ENCODE measurements at regions not wholly inside any gene's neighbourhood (a gene's known extent, or its start where the extent isn't known, plus 50 kb on each side); places are given as distances from the start of the nearest gene placed in this dataset.

DNA sequence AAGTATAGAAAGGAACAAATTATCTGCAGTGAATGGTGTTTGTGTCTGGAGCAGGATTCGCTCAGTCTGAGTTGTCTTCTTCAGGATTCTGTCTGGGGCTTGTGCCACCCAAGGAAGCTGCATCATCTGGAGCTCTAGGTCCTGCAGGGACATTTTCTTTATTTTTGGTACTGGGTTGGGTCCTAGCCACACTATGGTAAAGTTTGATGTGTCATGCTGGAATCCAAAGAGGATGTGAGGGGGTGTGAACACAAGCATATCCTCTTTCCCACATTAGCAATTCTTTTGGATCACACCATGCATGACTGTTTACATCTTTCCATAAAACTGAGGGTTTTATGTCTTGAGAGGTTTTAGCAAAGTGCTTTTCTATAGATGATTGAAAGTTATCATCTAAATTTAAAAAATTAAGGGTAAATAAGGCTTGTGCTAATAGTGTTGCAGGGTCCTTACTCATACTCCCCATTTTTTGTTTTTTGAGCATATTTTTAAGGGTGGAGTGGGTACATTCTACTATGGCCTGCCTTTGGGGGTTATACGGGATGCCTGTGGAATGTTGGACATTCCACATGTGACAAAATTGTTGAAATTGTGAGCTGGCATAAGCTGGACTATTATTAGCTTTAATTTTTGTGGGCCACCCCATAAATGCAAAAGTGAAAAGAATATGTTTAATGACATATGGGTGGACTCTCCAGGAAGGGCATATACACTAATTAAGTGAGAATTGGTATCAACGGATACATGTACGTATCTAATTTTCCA is 152.0 kb upstream of the HMCN1 start:
- DNase-seq (ENCODE audit: extremely low read depth in 1 of 2, low read depth in 1 of 2) = no peak

DNA sequence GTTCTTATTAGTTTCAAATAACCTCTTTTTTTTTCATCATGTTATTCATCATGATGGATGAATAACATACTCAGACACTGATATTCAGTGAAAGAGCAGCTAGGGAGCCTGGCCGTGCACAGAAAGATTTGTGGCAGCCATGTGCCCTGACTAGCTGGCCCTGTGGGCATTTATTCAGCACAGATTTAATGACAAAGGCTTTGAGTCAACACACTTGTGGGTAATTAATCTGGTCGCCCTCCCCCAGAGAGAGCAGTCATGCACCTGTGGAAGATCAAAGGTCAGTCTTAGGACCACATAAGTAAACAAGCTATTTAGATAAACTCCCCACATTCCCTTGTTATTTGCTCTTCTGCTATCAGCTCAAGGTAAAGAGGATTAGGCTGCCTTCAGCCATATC is 153.2 kb upstream of the HMCN1 start:
- no peak for DNase-seq (ENCODE audit: extremely low read depth in 1 of 2, low read depth in 1 of 2)

DNA sequence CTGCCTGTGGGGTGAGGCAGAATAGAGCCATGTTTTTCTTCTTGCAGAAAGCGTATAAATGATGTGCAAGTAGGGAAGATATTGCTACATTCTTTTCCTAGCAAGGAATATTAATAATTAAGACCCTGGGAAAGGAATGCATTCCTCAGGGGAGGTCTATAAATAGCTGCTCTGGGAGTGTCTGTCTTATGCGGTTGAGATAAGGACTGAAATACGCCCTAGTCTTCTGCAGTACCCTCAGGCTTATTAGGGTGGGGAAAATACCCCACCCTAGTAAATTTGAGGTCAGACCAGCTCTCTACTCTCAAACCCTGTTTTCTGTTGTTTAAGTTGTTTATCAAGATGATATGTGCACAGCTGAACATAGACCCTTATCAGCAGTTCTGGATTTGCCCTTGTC is 155.9 kb upstream of the HMCN1 start:
- no peak for DNase-seq (ENCODE audit: extremely low read depth in 1 of 2, low read depth in 1 of 2)

DNA sequence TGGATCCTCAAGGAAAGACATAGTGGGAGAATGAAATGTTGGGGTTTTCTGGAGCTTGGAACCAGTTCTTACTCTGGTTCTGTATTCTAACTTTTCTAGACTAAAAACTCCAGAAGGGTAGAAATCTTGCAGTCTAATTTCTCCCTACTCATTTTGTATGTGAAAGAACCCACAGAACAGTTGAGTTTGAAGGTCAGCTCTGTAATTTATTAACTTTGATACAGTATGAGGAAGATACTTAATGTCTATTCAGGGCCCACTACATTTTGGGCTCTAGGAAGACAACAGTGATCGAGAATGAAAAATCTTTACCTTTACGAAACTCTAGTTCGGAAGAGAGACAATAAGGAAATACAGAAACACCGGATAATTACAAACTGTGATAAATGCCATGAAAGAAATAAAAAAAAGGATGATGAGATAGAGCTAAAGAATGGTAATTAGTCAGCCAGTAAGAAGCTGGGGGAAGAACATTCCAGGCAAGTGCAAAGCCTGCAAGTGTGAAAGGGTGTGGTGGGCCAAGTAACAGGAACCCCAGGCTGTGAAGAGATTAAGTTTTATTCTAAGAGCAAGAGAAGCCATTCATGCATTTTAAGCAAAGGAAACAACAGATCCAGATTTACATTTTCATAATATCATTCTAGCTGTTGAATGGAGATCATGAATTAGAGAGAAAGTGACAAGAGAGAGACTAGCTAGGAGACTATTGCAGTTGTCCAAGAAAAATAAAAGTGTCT is 159.9 kb upstream of the HMCN1 start:
- no peak for DNase-seq (ENCODE audit: extremely low read depth in 1 of 2, low read depth in 1 of 2)

DNA sequence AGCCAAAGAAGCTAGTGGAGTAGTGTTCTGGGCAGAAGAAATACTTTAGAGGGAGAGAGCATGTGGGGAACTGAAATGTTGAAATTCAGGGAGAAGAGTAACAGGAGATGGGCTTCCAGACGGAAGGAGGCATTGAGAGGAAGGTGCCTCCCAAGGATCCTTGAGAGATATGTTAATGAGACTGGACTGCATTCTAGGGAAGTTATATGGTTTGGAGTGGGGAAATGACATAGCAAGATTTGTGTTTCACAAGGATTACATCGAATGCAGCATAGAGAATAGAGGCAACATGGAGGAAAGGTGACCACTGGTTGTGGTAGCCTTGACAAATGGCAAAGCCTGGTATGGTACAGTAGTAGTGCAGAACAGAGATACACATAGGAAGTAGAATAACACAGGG is 160.5 kb upstream of the HMCN1 start:
- DNase-seq (ENCODE audit: extremely low read depth in 1 of 2, low read depth in 1 of 2) = no peak

DNA sequence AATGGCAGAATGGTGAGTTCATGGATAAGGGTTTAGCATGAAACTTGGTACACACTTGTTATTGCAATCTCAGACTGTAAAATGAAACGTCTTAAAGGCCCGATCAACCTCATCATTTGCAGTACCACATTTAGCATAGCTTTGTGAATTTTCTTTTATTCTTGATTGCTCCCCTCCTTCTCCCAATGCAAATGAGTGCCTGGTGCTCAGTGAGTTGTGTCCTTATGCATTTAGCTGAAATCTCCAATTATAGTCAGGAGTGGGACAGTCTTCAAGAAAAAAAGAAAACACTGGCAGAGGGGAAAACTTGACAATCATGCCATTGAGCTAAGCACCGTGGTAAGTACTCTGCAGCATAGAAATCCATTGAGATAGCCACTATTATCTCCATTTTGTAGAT is 161.0 kb upstream of the HMCN1 start:
- DNase-seq (ENCODE audit: extremely low read depth in 1 of 2, low read depth in 1 of 2) = no peak

DNA sequence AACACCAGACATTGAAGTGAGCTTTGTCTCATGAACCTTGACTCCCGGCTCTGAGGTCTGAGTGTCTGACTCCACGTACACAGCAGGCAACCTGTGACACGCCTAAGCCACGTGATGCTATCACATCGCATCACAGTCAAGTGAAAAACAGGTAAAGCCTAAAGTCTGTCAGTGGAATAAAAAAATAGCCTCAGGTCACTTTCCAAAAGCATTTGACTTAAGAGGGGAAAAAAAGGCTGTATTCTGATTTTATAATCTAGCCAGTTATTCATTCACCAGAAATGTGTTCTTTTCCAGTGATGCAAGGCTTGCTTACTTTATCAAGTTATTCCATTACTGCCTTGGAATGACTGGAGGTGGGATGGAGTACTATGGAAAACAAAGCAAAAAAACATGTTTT is 163.2 kb upstream of the HMCN1 start:
- DNase-seq (ENCODE audit: extremely low read depth in 1 of 2, low read depth in 1 of 2) = no peak

DNA sequence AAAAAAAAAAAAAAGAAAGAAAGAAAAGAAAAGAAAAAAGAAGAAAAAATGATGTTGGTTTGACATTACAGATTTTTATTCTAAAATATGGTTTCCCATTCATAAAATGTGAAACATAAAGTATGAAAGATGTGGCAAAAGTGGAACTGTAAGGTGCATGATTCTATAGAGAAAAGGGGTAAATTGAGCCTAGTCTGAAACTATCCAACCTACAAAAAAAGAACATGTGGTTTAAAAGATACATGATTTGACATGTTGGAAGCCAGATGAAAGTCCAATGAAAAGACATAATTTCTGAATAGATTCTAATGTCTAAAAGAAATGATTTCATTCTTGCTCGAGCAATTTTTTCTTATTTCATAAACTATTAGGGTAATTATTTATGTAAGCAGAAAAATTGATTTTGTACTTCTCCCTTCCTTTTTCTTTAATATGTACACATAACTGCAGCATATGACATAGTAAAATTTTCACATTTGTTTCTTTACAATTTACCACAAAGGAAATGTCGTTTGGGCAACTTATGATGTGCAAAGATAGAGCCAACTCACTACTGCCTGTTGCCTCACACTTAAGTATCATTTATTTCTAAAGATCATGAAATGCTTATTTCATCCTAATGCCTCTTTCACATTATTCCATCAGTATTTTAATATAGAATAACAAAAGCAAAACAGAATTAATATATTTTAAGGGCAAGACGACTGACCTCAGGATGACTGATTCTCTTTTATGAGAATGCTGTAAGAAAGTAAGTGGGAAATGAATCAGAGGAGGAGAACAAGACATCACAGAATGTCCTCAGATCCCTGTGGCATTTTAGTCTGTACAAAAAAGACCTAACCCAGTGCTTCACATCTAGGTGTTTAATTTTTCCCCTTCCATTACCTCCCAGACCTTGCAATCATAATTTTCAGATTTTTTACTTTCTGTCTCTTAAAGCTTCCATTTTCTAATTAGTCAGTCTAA is 165.8 kb upstream of the HMCN1 start:
- no peak for DNase-seq (ENCODE audit: extremely low read depth in 1 of 2, low read depth in 1 of 2)

DNA sequence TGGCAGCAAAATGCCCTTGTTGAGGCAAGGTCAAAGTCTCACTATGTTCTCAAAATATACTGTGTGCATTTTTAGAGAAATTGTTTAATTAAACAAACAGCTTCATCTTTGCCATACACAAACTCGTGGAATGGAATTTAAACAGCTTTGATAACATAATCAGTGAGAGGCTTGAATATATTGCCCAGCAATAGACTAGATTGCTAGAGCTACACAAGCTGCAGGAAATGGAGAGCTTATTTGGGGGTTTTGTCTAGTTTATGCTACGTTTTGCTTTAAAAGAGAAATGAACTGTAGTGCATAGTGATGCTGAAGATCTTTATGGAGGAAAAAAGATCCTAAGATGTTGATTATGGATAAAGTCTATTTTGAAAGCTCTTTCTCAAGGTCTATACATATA is 166.8 kb upstream of the HMCN1 start:
- no peak for DNase-seq (ENCODE audit: extremely low read depth in 1 of 2, low read depth in 1 of 2)

DNA sequence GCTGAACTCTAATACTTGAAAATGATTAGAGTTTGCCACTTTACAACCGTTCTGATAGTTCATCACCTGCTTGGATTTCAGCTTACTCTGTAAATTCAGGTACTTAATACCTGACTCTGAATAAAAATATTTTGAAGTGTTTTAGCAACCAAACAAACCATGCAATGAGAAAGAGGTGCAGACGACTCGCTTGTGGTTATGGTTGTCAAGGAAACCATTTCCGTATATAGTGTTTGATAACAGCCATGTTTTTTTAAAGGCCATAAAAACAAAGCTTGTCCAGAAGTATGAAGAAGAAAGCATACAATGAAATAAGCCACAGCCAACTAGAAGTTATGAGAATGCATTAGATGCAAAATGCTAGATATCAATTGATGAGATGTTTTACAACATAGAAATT is 167.2 kb upstream of the HMCN1 start:
- DNase-seq (ENCODE audit: extremely low read depth in 1 of 2, low read depth in 1 of 2) = peak in 1 of 2 donors; percentile 17

DNA sequence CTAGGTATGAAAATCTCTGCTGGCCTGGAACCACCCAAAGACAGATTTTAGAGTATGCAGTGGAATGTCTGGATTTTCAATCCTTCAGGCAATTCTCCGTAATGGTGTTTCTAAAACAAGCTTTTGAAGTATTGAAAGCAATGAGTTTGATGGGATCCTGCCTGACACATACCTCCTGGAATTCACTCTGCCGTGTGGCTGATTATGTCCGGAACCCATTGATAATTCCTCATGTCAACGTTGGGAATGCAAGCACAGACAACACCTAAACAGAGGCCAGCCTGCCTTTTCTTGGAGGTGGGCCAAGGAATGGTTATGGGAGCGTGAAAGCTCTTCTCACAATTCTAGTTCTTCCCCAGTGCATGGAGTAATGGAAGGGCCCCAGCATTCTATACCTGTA is 168.9 kb upstream of the HMCN1 start:
- DNase-seq (ENCODE audit: extremely low read depth in 1 of 2, low read depth in 1 of 2) = no peak

DNA sequence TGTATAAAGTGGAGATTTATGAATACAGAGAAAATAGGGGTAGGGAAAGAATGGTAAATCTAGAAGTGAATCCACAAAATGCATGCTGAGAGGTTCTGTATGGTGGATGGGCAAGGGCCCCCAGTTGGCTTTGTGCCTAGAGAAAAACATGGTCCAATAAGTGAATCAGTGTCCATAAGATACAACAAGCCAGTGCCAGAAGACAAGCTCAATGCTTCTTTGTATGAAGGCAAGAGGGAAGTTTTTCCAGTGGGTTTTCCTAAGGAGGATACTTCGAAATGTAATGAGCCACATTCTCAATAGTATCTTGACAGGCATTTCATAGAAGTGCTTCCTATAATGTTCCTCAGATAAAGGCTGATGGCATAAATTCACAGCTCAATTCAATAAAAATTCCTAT is 169.4 kb upstream of the HMCN1 start:
- DNase-seq (ENCODE audit: extremely low read depth in 1 of 2, low read depth in 1 of 2) = no peak

DNA sequence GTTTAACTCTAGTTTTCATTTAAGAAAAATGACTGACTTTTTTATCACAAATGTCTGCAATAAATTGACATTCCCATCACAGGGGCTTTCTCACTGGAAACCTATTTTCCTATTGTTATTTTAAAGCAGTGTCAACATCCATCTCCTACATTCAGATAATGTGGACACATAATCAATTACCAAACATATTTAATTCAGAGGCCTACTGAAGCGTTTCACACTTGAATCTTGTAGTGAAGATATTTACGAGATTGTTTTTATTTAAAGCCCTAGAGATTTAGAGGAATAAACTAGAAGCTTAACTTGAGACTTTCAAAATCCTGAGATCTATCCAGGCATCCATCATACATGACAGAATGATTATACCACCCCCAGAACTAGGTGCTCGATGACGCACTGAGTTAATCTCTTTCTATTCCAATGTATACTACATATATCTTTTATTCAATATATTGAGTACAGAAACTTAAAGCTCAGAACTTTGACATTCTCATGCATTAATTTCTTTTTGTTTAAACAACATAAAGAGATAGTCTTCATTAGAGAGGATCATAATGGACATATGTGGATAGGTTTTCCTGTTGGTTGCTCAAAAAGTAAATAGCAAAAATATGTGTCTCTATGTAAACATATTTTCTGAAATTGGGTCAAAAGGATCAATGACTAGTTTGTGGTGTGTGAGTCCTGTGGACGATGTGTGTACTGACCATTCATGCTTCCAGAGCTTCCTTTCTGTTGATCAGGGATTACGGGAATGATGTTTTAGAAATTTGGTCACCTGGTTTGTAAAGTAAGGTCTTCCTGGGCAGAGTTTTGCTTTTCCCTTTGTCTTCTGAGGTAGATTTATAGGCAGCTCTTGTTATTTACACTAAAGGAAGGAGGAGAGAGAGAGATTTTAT is 171.5 kb upstream of the HMCN1 start:
- no peak for DNase-seq (ENCODE audit: extremely low read depth in 1 of 2, low read depth in 1 of 2)

DNA sequence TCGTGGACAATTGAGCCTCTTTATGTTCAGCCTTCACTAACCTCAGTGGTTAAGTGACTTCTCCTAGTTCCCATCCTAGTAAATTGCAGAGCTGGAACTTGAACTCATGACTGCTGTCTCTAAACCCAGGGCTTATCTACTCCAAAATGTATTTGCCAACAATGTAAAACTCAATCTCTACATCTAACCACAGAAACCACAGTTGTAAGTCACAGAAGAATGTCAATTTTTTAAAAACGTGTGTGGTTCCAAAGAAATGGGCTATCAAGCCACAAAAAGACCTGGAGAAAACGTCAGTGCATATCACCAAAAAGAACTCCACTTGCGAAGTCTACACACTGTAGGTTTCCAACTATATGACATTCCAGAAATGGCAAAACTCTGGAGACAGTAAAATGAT is 172.6 kb upstream of the HMCN1 start:
- no peak for DNase-seq (ENCODE audit: extremely low read depth in 1 of 2, low read depth in 1 of 2)

DNA sequence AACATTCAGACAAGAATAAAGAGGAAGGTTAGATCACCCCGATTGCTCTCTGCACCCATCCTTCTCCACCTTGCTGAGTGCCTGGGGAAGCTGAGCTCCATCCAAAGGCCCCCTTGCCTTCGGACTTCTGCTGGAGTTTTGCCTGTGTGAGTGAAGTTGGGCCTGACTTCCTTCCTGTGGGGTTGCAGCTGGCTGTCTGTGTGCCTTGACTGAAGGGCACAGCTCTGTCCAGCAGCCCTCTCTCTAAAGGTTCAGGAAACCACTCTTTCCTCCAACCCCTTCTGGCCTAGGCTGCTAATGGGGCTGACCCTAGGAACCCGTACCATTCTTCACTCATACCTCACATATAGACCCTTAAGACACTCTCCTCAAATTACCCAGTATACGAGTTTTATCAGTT is 173.4 kb upstream of the HMCN1 start:
- DNase-seq (ENCODE audit: extremely low read depth in 1 of 2, low read depth in 1 of 2) = no peak

DNA sequence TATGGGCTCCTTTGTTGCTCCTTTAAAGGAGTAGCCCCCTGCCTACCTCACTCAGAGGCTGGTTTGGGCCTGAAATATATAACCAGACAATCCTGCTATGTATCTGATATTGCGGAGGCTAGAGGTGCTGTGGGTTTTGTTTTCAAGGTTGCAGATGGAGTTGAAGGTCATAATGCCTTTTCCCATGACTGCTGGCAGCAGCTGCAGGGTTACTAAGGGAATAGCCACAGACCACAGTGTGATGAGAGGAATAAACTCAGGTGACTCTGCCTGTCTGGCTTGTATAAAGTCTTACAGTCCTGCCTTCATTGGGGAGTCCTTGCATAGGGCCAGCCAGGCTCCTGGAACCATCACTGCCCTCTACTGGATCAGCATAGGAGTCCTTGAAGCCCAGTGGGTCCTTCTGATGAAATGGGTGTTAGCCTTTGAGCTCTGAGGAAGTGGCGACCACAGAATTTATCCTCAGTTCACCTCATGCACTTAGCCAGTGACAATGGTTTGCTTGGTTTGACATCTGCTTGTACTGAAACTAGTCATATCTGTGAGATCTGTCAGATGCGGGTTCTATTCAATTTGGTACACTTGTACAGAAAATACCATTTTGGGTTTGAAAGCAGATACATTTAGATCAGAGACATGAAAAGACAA is 174.4 kb upstream of the HMCN1 start:
- peak in 1 of 2 donors; percentile 15 for DNase-seq (ENCODE audit: extremely low read depth in 1 of 2, low read depth in 1 of 2)

DNA sequence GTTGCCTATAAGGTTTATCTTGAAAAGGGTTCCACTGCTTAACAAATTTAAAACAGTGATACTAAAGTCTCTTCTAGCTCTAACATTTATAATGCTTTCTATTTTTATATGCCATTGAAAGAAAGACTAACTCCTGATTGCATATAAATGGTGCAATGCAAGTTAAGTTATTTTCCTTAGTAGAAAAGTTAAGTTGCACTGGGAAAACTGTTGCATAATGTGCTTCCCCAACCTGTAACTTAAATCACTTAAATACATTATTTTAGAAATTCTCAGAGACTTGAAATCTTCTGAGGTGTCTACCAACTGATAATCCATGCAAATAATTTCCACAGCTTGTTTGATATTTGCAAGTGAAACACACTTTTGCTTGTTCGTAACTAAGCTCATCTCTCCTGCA is 175.0 kb upstream of the HMCN1 start:
- no peak for DNase-seq (ENCODE audit: extremely low read depth in 1 of 2, low read depth in 1 of 2)

DNA sequence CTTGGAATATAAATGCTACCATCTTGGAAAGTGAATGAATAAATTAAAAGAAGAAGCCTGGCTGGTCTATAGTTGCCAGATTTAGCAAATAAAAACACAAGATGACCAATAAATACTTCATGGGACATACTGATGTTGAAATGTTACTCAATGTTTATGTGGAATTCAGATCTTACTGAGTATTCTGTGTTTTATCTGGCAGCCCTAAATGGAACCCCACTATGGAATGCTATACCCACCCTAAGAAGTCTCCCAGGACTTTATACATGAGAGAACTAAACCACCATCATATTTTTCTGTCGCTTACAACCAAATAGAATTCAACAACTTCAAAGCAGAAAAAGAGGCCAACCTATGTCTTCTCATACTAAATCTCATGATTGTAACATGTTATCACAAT is 177.6 kb upstream of the HMCN1 start:
- no peak for DNase-seq (ENCODE audit: extremely low read depth in 1 of 2, low read depth in 1 of 2)

DNA sequence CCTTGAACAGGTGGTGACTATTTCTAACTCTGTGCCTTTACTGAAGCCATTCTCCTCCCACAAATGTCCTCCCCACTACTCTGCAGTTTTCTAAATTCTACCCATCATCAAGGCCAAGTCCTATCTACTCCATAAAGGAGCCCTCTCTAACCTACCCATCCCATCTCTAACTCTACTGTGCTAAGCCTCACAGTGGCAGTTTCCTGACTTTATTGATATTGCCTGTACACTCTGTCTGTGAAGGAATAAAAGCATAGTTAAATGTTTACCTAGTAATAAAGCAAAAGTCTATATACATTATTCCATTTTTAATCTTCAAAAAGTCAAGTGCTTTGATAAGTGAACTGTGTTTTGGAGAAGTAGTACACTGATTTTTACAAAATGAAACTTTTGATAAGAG is 178.4 kb upstream of the HMCN1 start:
- DNase-seq (ENCODE audit: extremely low read depth in 1 of 2, low read depth in 1 of 2) = no peak

DNA sequence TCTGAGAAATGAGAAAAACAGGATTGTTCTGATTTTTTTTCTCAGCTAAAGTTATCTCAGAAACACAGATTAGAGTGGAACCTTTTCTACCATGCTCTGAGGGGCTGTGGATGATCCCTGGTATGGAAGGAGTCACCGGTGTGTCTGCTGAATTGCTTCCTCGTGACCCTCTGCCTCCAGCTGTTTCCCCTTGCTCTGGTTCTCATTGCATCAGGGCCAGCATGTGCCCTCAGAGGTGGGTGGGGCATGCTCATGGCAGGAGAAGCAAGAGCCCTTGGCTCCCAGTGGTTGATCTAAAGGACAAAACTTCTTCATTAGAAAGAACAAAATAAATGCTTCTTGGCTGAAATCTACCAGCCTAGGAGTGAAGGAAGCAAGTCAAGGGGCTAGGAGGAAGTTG is 183.2 kb upstream of the HMCN1 start:
- DNase-seq (ENCODE audit: extremely low read depth in 1 of 2, low read depth in 1 of 2) = no peak

All from activated CD8-positive, alpha-beta memory T cell treated with anti-CD3 and anti-CD28 coated beads for 1 hour (primary cell).